ENCODE measurements at regions not wholly inside any gene's neighbourhood (a gene's known extent, or its start where the extent isn't known, plus 50 kb on each side); places are given as distances from the start of the nearest gene placed in this dataset.

- no peak for TF ChIP-seq BACH2 (CRISPR knock-in tag; IDR thresholded peaks at IDR 0.05; ENCODE audit: borderline replicate concordance)
- no peak for TF ChIP-seq SNAI2 (CRISPR knock-in tag; IDR thresholded peaks at IDR 0.05)
- TF ChIP-seq ZFP3 (CRISPR knock-in tag; IDR thresholded peaks at IDR 0.05): no peak
- no peak for TF ChIP-seq ZNF565 (CRISPR knock-in tag; conservative IDR thresholded peaks at IDR 0.05; ENCODE audit: low read depth)
- TF ChIP-seq TOX (CRISPR knock-in tag; IDR thresholded peaks at IDR 0.05; ENCODE audit: borderline replicate concordance): no peak
- TF ChIP-seq ESRRG (CRISPR knock-in tag; IDR thresholded peaks at IDR 0.05): no peak
- TF ChIP-seq CSRNP3 (CRISPR knock-in tag; IDR thresholded peaks at IDR 0.05): no peak
- no peak for TF ChIP-seq ARNTL (CRISPR knock-in tag; IDR thresholded peaks at IDR 0.05; ENCODE audit: borderline replicate concordance, low read depth)
- no peak for TF ChIP-seq ISL1 (CRISPR knock-in tag; IDR thresholded peaks at IDR 0.05)
- no peak for TF ChIP-seq ZNF8 (CRISPR knock-in tag; IDR thresholded peaks at IDR 0.05)
- TF ChIP-seq CREB5 (CRISPR knock-in tag; IDR thresholded peaks at IDR 0.05; ENCODE audit: low read depth): no peak
- TF ChIP-seq GLIS3 (CRISPR knock-in tag; IDR thresholded peaks at IDR 0.05): no peak
- no peak for ATAC-seq
These were observed 150.2 kb downstream of the HMHB1 start for GRCh38 chr5:143962201-143962600.

- TF ChIP-seq GLIS3 (CRISPR knock-in tag; IDR thresholded peaks at IDR 0.05): no peak
- no peak for TF ChIP-seq TCF4 (CRISPR knock-in tag; IDR thresholded peaks at IDR 0.05; ENCODE audit: borderline replicate concordance)
- TF ChIP-seq PPARA (CRISPR knock-in tag; IDR thresholded peaks at IDR 0.05; ENCODE audit: borderline replicate concordance): no peak
- no peak for TF ChIP-seq ZNF8 (CRISPR knock-in tag; IDR thresholded peaks at IDR 0.05)
- TF ChIP-seq CSDC2 (CRISPR knock-in tag; IDR thresholded peaks at IDR 0.05): no peak
- no peak for TF ChIP-seq ZNF565 (CRISPR knock-in tag; conservative IDR thresholded peaks at IDR 0.05; ENCODE audit: low read depth)
- TF ChIP-seq POU6F1 (CRISPR knock-in tag; IDR thresholded peaks at IDR 0.05; ENCODE audit: borderline replicate concordance, low read depth): no peak
- TF ChIP-seq ZC3H10 (CRISPR knock-in tag; IDR thresholded peaks at IDR 0.05): no peak
- no peak for TF ChIP-seq ARNTL (CRISPR knock-in tag; IDR thresholded peaks at IDR 0.05; ENCODE audit: borderline replicate concordance, low read depth)
- no peak for TF ChIP-seq ZNF70 (CRISPR knock-in tag; IDR thresholded peaks at IDR 0.05)
- no peak for TF ChIP-seq ESRRG (CRISPR knock-in tag; IDR thresholded peaks at IDR 0.05)
- TF ChIP-seq CREB5 (CRISPR knock-in tag; IDR thresholded peaks at IDR 0.05; ENCODE audit: low read depth): no peak
- no peak for TF ChIP-seq RARB (CRISPR knock-in tag; IDR thresholded peaks at IDR 0.05)
- no peak for TF ChIP-seq PATZ1 (CRISPR knock-in tag; IDR thresholded peaks at IDR 0.05; ENCODE audit: borderline replicate concordance)
- TF ChIP-seq OSR1 (CRISPR knock-in tag; IDR thresholded peaks at IDR 0.05): no peak
- no peak for TF ChIP-seq ZFP3 (CRISPR knock-in tag; IDR thresholded peaks at IDR 0.05)
- no peak for TF ChIP-seq SNAI2 (CRISPR knock-in tag; IDR thresholded peaks at IDR 0.05)
- TF ChIP-seq TSHZ2 (CRISPR knock-in tag; IDR thresholded peaks at IDR 0.05): no peak
These were observed 153.0 kb downstream of the HMHB1 start for GRCh38 chr5:143964919-143965318.

More at GRCh38 chr5:143964919-143965318, 153.0 kb downstream of the HMHB1 start:
- no peak for ATAC-seq
